RWPE2 (cell line): ENCODE measurements at regions not wholly inside any gene's neighbourhood (a gene's known extent, or its start where the extent isn't known, plus 50 kb on each side); places are given as distances from the start of the nearest gene placed in this dataset.

Source experiments
- ATAC-seq: fragments of 200-7000 bp; cut with Tn5 transposase; 3 replicates; pipeline ENCODE4 v1.9.1; 2021; ENCODE audit warnings: low read depth
- DNase-seq: peaks from one replicate; pipeline ENCODE4 v3.0.0-alpha.2; 2020; ENCODE audit warnings: low spot score
- H3K27ac ChIP-seq: fragments of 450-650 bp; 2 replicates; pipeline ENCODE4 v1.5.1; 2017; ENCODE audit warnings: mild to moderate bottlenecking; ENCODE audit not compliant: poor library complexity, severe bottlenecking
- H3K27me3 ChIP-seq: fragments of 250-450 bp; sonication (Bioruptor Pico); 2 replicates; pipeline ENCODE4 v1.5.1; 2021; ENCODE audit warnings: mild to moderate bottlenecking, moderate library complexity; ENCODE audit not compliant: insufficient read depth, poor library complexity, severe bottlenecking
- H3K36me3 ChIP-seq: fragments of 250-450 bp; sonication (Bioruptor Pico); 2 replicates; pipeline ENCODE4 v1.5.1; 2020; ENCODE audit warnings: low read depth, mild to moderate bottlenecking, moderate library complexity
- H3K4me1 ChIP-seq: fragments of 250-450 bp; sonication (Bioruptor Pico); 2 replicates; pipeline ENCODE4 v1.5.1; 2021; ENCODE audit warnings: mild to moderate bottlenecking, moderate library complexity; ENCODE audit not compliant: insufficient read depth, poor library complexity, severe bottlenecking
- H3K4me3 ChIP-seq: fragments of 250-450 bp; sonication (Bioruptor Pico); 2 replicates; pipeline ENCODE4 v1.5.1; 2021; ENCODE audit warnings: mild to moderate bottlenecking, moderate library complexity; ENCODE audit not compliant: severe bottlenecking
- H3K9me3 ChIP-seq: fragments of 250-450 bp; sonication (Bioruptor Pico); 2 replicates; pipeline ENCODE4 v1.5.1; 2021; ENCODE audit warnings: mild to moderate bottlenecking, moderate library complexity; ENCODE audit not compliant: severe bottlenecking
- TF ChIP-seq, protein P1 (sequence below): fragments of 450-650 bp; IDR thresholded peaks from one replicate; pipeline ENCODE4 v1.5.1; 2017; ENCODE audit warnings: mild to moderate bottlenecking, moderate library complexity; ENCODE audit not compliant: poor library complexity, severe bottlenecking

DNA sequence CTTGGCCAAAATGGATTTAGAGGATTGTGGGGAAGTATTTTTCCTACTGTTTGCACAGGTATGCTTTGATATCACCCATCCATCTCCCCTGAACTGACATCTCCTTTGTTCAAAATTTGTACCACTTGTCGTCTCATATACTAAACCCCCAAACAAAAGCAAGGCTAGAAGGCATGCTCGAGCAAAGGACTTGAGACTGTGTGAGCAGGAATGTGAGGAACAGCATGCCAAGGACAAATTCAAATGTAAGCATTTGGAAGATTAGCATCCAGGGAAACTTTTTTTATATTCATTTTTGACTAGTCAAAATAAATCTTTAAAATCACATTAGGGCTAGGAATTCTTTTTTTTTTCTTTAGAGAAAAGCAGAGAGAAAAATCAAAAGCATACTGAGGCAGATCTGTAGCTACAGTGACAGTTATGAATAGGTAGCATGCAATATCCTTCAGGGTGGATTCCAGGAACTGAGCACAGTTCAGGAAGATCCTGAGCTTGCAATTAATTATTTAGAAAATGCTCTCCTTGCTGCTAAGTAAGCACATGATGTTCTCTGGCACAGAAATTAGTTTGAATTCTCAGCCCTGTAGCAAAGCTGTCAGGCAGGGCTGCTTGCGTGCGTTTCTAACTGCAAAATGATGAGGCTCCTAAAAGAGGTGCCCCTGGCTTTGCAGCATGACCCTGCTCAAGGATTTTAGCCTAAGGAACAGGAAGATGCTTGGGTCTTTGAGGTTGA lies 327.7 kb downstream of the LRIG3 start:
- Histone ChIP-seq H3K4me1 (no peaks in the 10 kb centered on the region), H3K27ac (no peak overlapping the region), H3K9me3 (no peaks in the 10 kb centered on the region), H3K27me3 (no peaks in the 10 kb centered on the region), H3K36me3 (no peaks in the 10 kb centered on the region), H3K4me3 (no peak overlapping the region)
- TF ChIP-seq, protein P1, sequence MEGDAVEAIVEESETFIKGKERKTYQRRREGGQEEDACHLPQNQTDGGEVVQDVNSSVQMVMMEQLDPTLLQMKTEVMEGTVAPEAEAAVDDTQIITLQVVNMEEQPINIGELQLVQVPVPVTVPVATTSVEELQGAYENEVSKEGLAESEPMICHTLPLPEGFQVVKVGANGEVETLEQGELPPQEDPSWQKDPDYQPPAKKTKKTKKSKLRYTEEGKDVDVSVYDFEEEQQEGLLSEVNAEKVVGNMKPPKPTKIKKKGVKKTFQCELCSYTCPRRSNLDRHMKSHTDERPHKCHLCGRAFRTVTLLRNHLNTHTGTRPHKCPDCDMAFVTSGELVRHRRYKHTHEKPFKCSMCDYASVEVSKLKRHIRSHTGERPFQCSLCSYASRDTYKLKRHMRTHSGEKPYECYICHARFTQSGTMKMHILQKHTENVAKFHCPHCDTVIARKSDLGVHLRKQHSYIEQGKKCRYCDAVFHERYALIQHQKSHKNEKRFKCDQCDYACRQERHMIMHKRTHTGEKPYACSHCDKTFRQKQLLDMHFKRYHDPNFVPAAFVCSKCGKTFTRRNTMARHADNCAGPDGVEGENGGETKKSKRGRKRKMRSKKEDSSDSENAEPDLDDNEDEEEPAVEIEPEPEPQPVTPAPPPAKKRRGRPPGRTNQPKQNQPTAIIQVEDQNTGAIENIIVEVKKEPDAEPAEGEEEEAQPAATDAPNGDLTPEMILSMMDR = no peak
- ATAC-seq (no peak), DNase-seq (no peak)

DNA sequence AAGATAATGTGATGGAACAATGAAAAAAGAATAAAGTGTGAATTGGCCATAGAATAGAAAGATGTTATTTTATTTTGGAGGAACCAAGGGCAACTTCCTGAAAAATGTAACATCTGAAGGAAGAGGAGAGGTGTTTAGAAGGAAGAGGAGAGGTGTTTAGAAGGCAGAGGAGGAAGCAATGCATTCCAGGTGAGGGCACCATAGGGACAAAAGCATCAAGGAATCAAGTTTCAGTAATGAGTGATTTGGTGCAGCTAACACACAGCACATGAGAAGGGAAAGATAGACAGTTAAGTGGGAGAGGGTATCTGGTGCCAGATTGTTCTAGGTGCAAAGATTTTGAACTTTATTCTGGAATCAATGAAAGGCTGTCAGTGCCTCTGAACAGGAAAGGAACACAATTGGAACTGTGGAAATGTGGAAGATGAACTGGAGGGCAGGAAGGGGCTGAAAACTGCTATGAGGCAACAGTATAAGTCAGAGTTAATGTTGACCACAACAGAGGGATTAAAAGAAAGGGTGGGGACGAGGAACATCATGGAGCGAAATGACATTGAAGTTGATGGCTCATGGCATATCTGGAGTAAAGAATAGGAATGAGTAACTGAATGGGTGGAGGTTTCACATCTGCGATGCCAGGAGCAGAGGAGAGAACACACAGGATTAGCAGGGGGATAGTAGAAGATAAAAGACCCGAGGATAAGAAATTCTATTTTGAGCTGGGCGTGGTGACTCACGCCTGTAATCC lies 326.6 kb downstream of the LRIG3 start:
- Histone ChIP-seq H3K27me3 (no peaks in the 10 kb centered on the region), H3K36me3 (no peaks in the 10 kb centered on the region), H3K9me3 (no peaks in the 10 kb centered on the region), H3K4me3 (no peak overlapping the region), H3K27ac (no peak overlapping the region), H3K4me1 (no peaks in the 10 kb centered on the region)
- TF ChIP-seq, protein P1 = no peak
- DNase-seq (no peak), ATAC-seq (no peak)

DNA sequence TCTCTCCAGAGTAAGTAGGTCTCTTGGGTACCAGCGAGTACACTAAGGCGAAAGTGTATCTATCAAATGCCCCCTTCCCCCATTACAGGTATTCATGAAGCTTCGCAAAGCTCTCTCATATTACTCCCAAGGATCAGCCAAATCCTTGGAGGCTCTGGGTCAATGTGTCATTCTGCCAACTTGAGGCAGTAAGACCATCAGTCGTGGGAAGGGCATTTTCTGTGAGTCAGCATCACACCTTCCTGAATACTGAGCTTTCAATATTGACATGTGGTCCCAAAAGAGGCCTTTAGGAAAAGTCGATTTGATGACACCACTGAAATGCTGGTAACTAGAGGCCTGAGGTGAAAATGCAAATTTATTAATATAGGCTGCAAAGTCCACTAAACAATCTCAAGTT lies 323.9 kb downstream of the LRIG3 start:
- H3K27me3 ChIP-seq = no peaks in the 10 kb centered on the region
- no peaks in the 10 kb centered on the region for H3K36me3 ChIP-seq
- no peak for DNase-seq
- no peaks in the 10 kb centered on the region for H3K9me3 ChIP-seq
- ATAC-seq = no peak
- no peak overlapping the region for H3K4me3 ChIP-seq
- TF ChIP-seq, protein P1 = no peak
- H3K27ac ChIP-seq = no peak overlapping the region
- H3K4me1 ChIP-seq = no peaks in the 10 kb centered on the region

DNA sequence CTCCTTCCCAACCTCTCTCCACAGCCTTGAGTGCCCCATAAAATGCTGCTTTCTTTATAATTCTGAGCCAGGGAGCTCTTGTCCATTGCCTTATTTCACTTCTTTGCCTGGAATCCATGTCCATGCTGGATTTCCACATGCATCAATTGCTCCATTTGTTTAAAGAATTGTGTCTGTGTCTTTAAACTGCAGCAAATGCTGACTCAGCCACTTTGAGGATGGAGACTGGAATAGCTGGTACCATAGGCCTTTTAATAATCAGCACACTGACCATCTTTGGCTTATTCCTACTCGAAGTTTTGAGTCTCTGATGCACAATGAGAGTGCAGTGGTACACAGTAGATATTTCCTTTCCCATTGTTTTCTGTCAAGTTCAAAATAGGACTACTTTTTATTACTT lies 318.8 kb downstream of the LRIG3 start:
- no peak for ATAC-seq
- no peak for DNase-seq
- Histone ChIP-seq H3K27ac (no peak overlapping the region), H3K4me1 (no peaks in the 10 kb centered on the region), H3K4me3 (no peak overlapping the region), H3K9me3 (no peaks in the 10 kb centered on the region), H3K36me3 (no peaks in the 10 kb centered on the region), H3K27me3 (no peaks in the 10 kb centered on the region)
- TF ChIP-seq, protein P1 = no peak

DNA sequence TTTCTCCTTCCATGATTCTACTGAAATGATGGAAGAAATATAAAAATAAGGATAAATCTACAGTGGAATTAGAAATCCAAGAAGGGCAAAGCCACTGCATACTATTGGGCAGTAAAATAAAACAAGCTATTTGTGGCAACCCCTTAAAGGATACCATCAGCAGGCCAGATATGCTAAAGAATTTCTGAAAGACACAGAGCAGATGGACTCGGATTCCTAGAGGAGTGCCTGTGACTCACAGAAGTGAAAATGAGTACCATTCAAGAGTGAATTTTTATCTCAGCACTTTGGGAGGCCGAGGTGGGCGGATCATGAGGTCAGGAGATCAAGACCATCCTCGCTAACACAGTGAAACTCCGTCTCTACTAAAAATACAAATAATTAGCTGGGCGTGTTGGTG lies 318.1 kb downstream of the LRIG3 start:
- ATAC-seq (no peak), DNase-seq (no peak)
- Histone ChIP-seq H3K4me1 (no peaks in the 10 kb centered on the region), H3K9me3 (no peaks in the 10 kb centered on the region), H3K27ac (no peak overlapping the region), H3K4me3 (no peak overlapping the region), H3K27me3 (no peaks in the 10 kb centered on the region), H3K36me3 (no peaks in the 10 kb centered on the region)
- TF ChIP-seq, protein P1 = no peak
